ENCODE measurements at regions not wholly inside any gene's neighbourhood (a gene's known extent, or its start where the extent isn't known, plus 50 kb on each side); places are given as distances from the start of the nearest gene placed in this dataset.

DNA sequence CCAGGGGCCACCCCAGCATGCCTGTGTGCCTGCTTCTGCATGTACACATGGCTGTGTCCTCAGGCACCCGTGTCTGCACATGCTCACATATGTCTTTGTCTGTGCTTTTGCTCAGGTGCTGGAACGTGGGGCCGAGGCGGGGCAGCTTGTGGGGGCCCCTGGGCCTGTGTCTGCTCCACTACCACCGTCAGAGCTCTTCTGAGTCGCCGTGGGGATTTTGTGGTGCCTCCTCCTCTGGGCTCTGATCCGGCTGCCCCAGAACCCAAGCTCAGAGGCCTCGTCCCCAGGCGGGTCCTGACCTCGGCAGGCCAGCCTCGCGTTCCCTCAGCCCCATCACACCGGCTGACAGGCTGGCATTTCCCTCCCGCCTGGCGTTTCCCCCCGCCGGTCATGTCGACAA is 104.6 kb upstream of the ACTRT2 start (continued):
- TF ChIP-seq CTCF (IDR thresholded peaks at IDR 0.05; ENCODE audit: control extremely low read depth in 1 of 3, insufficient read depth in 1 of 3, low read depth in 1 of 3, low read length in 3 of 3) = no peak
